ENCODE measurements at regions not wholly inside any gene's neighbourhood (a gene's known extent, or its start where the extent isn't known, plus 50 kb on each side); places are given as distances from the start of the nearest gene placed in this dataset.

- TF ChIP-seq JUNB (IDR thresholded peaks at IDR 0.05) (no peak), EHMT2 (IDR thresholded peaks at IDR 0.05; ENCODE audit: low read depth) (no peak), CTCF (IDR thresholded peaks at IDR 0.05) (no peak)
These were observed 1598.8 kb upstream of the MIR17HG start for GRCh38 chr13:89748716-89749115.
